ENCODE measurements at regions not wholly inside any gene's neighbourhood (a gene's known extent, or its start where the extent isn't known, plus 50 kb on each side); places are given as distances from the start of the nearest gene placed in this dataset.
A peak's percentile ranks its signal among the peaks of the same experiment; 100 is the strongest.

DNA sequence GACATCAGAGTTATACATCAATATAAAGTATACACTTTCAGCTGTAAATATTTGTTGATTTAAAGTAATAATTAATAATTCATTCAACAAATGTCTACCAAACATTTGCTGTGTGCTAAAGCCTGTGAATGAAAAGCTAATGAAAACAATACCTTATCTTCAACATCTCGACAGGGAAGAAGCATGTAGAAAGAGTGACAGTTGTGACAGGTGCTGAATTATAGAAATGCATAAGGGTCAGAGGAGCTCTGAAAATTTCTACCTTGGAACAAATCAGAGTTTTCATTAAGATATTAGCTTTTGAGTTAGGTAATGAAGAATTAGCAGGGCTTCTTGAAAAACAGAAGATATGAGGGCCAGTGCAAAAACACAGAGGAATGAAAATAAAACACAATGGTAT is 739.2 kb downstream of the VGLL3 start:
- no peak for DNase-seq

GRCh38 chr3:86249833-86250232 is 741.1 kb downstream of the VGLL3 start:
- no peak overlapping the region for H3K4me3 ChIP-seq (ENCODE audit: low read length)
- no peak for TF ChIP-seq EZH2phosphoT487 (IDR thresholded peaks at IDR 0.05; ENCODE audit: borderline replicate concordance, low read length)
- no peak for TF ChIP-seq EZH2 (IDR thresholded peaks at IDR 0.05; ENCODE audit: low read length, unreplicated experiment)
- no peak for TF ChIP-seq CTCF (conservative IDR thresholded peaks at IDR 0.05; ENCODE audit: low read depth, low read length)
- no peaks in the 10 kb centered on the region for H4K20me1 ChIP-seq (ENCODE audit: low read length)
- ATAC-seq (peak; percentile 82), DNase-seq (peak; percentile 22)
- H3K27me3 ChIP-seq (ENCODE audit: low read length), result no peaks in the 10 kb centered on the region
- H3K9ac ChIP-seq (ENCODE audit: low read length), result no peak overlapping the region
- BruUV-seq (replicated peaks), result no TSS peak
- no peak overlapping the region for H2AFZ ChIP-seq (ENCODE audit: low read length)
- H3F3A ChIP-seq (ENCODE audit: low read length, unreplicated experiment), result no peaks in the 10 kb centered on the region
- H3K9me2 ChIP-seq (replicated peaks; ENCODE audit: low read length), result no peaks in the 10 kb centered on the region
- 0 out of 2 replicates have a peak, but pooled peaks cover 3% of the 10 kb centered on the region for H3K4me1 ChIP-seq (ENCODE audit: insufficient read depth, low read length)
- intact Hi-C loops (cut with micrococcal nuclease), result loop anchor here (2.0 to 10.0 kb wide), 2 partner anchors 313 to 865 kb away; no protein-coding TSS in a partner anchor
- H3K27ac ChIP-seq (ENCODE audit: low read length), result no peak overlapping the region
- no peak overlapping the region for H3K4me2 ChIP-seq (ENCODE audit: low read length)
- no peaks in the 10 kb centered on the region for H3K36me3 ChIP-seq (ENCODE audit: low read depth, low read length)
- H3K79me2 ChIP-seq (ENCODE audit: low read length), result no peaks in the 10 kb centered on the region
- ChIA-PET CTCF (interaction anchor here (0.7 kb wide), 1 partner anchor 396 kb away, joined by 3 read pairs; no protein-coding TSS in a partner anchor), POLR2A (ENCODE audit: unreplicated experiment) (no interaction called here)
- no peaks in the 10 kb centered on the region for H3K9me3 ChIP-seq (ENCODE audit: low read length)

More for the DNA sequence above, 739.2 kb downstream of the VGLL3 start:
- Histone ChIP-seq H3K4me3 (ENCODE audit: low read length) (no peak overlapping the region), H3K79me2 (ENCODE audit: low read length) (no peaks in the 10 kb centered on the region), H3K27me3 (ENCODE audit: low read length) (no peaks in the 10 kb centered on the region), H3K36me3 (ENCODE audit: low read depth, low read length) (no peaks in the 10 kb centered on the region), H3K4me2 (ENCODE audit: low read length) (no peak overlapping the region), H3K9me3 (ENCODE audit: low read length) (no peaks in the 10 kb centered on the region), H3K27ac (ENCODE audit: low read length) (no peak overlapping the region), H3K4me1 (ENCODE audit: insufficient read depth, low read length) (0 out of 2 replicates have a peak, but pooled peaks cover 3% of the 10 kb centered on the region), H2AFZ (ENCODE audit: low read length) (no peak overlapping the region), H3K9me2 (replicated peaks; ENCODE audit: low read length) (no peaks in the 10 kb centered on the region), H3K9ac (ENCODE audit: low read length) (no peak overlapping the region), H3F3A (ENCODE audit: low read length, unreplicated experiment) (no peaks in the 10 kb centered on the region), H4K20me1 (ENCODE audit: low read length) (no peaks in the 10 kb centered on the region)
- ChIA-PET CTCF (no interaction called here), POLR2A (ENCODE audit: unreplicated experiment) (no interaction called here)
- intact Hi-C loops (cut with micrococcal nuclease), result loop anchor here (2.0 kb wide), 1 partner anchor 311 kb away; no protein-coding TSS in a partner anchor
- no TSS peak for BruUV-seq (replicated peaks)
- no peak for ATAC-seq
- TF ChIP-seq CTCF (conservative IDR thresholded peaks at IDR 0.05; ENCODE audit: low read depth, low read length) (no peak), EZH2 (IDR thresholded peaks at IDR 0.05; ENCODE audit: low read length, unreplicated experiment) (no peak), EZH2phosphoT487 (IDR thresholded peaks at IDR 0.05; ENCODE audit: borderline replicate concordance, low read length) (no peak)

- BruUV-seq (replicated peaks), result no TSS peak
- TF ChIP-seq EZH2 (IDR thresholded peaks at IDR 0.05; ENCODE audit: low read length, unreplicated experiment) (no peak), CTCF (conservative IDR thresholded peaks at IDR 0.05; ENCODE audit: low read depth, low read length) (peak; percentile 63), EZH2phosphoT487 (IDR thresholded peaks at IDR 0.05; ENCODE audit: borderline replicate concordance, low read length) (no peak)
- Histone ChIP-seq H3K9me2 (replicated peaks; ENCODE audit: low read length) (no peaks in the 10 kb centered on the region), H3K36me3 (ENCODE audit: low read depth, low read length) (no peaks in the 10 kb centered on the region), H3F3A (ENCODE audit: low read length, unreplicated experiment) (no peaks in the 10 kb centered on the region), H4K20me1 (ENCODE audit: low read length) (no peaks in the 10 kb centered on the region), H3K27ac (ENCODE audit: low read length) (no peak overlapping the region), H3K4me1 (ENCODE audit: insufficient read depth, low read length) (0 out of 2 replicates have a peak, but pooled peaks cover 3% of the 10 kb centered on the region), H3K79me2 (ENCODE audit: low read length) (no peaks in the 10 kb centered on the region), H3K4me2 (ENCODE audit: low read length) (no peak overlapping the region), H2AFZ (ENCODE audit: low read length) (no peak overlapping the region), H3K9ac (ENCODE audit: low read length) (no peak overlapping the region), H3K27me3 (ENCODE audit: low read length) (no peaks in the 10 kb centered on the region), H3K9me3 (ENCODE audit: low read length) (no peaks in the 10 kb centered on the region), H3K4me3 (ENCODE audit: low read length) (no peak overlapping the region)
- ChIA-PET CTCF (interaction anchor here (0.6 to 1.1 kb wide), 2 partner anchors 64 to 355 kb away, joined by 3 to 6 read pairs; no protein-coding TSS in a partner anchor), POLR2A (ENCODE audit: unreplicated experiment) (no interaction called here)
- ATAC-seq, result peak; percentile 71
- intact Hi-C loops (cut with micrococcal nuclease), result loop anchor here (1.0 to 10.0 kb wide), 4 partner anchors 65 to 861 kb away; no protein-coding TSS in a partner anchor
- peak; percentile 42 for DNase-seq
These were observed 745.6 kb downstream of the VGLL3 start for GRCh38 chr3:86245360-86245759.
